Keratinocyte (primary cell): ENCODE measurements at regions not wholly inside any gene's neighbourhood (a gene's known extent, or its start where the extent isn't known, plus 50 kb on each side); places are given as distances from the start of the nearest gene placed in this dataset.

Source experiments
- DNase-seq: peaks from one replicate; pipeline ENCODE4 v3.0.0-alpha.2; 2011; ENCODE audit warnings: low read depth, missing footprints, low spot score
- FAIRE-seq: peaks from 2 replicates; lab custom pipeline; 2011; peaks lifted over from hg19 to GRCh38; lab: Jason Lieb, UNC
- H2AFZ ChIP-seq: 2 replicates; pipeline ENCODE4 v1.6.0; 2012; ENCODE audit warnings: low read length, control low read depth, inconsistent platforms; ENCODE audit not compliant: control insufficient read depth
- H3K27ac ChIP-seq: 2 replicates; pipeline ENCODE4 v1.5.1; 2011; ENCODE audit warnings: low read length; ENCODE audit not compliant: control insufficient read depth, insufficient read depth
- H3K27me3 ChIP-seq: 3 replicates; pipeline ENCODE4 v1.6.0; 2011; ENCODE audit warnings: low read length; ENCODE audit not compliant: control insufficient read depth, insufficient read depth; ENCODE audit errors: extremely low read depth
- H3K36me3 ChIP-seq, 2 experiments: 2 replicates in 1 of 2; 3 replicates in 1 of 2; pipeline ENCODE4 v1.5.1; 2011; ENCODE audit warnings: low read length in 2 of 2, mild to moderate bottlenecking in 1 of 2; ENCODE audit not compliant: control insufficient read depth in 2 of 2, insufficient read depth in 2 of 2; ENCODE audit errors: extremely low read depth in 1 of 2
- H3K4me1 ChIP-seq: 3 replicates; pipeline ENCODE4 v1.5.1; 2011; ENCODE audit warnings: low read length; ENCODE audit not compliant: control insufficient read depth, insufficient read depth; ENCODE audit errors: extremely low read depth
- H3K4me2 ChIP-seq: 3 replicates; pipeline ENCODE4 v1.6.0; 2011; ENCODE audit warnings: low read depth, low read length; ENCODE audit not compliant: control insufficient read depth, insufficient read depth; ENCODE audit errors: extremely low read depth
- H3K4me3 ChIP-seq, 3 experiments: fragments of 200-600 bp in 1 of 3; sonication (generic) in 1 of 3; 2 replicates in 2 of 3; 3 replicates in 1 of 3; pipeline ENCODE4 v1.5.1; 2011 to 2016; ENCODE audit warnings: low read length in 3 of 3, mild to moderate bottlenecking in 3 of 3, control low read depth in 2 of 3, inconsistent platforms in 1 of 3, low read depth in 1 of 3, mixed read lengths in 1 of 3, mixed run types in 1 of 3, moderate library complexity in 1 of 3; ENCODE audit not compliant: control insufficient read depth in 2 of 3, insufficient read depth in 2 of 3; ENCODE audit errors: extremely low read depth in 1 of 3
- H3K79me2 ChIP-seq: 2 replicates; pipeline ENCODE4 v1.6.0; 2012; ENCODE audit warnings: low read length; ENCODE audit not compliant: control insufficient read depth, insufficient read depth
- H3K9ac ChIP-seq: 3 replicates; pipeline ENCODE4 v1.6.0; 2011; ENCODE audit warnings: low read length; ENCODE audit not compliant: control insufficient read depth, insufficient read depth; ENCODE audit errors: extremely low read depth
- H3K9me1 ChIP-seq: 3 replicates; pipeline ENCODE4 v1.6.0; 2011; ENCODE audit warnings: low read length; ENCODE audit not compliant: control insufficient read depth, insufficient read depth; ENCODE audit errors: extremely low read depth
- H3K9me3 ChIP-seq: 2 replicates; pipeline ENCODE4 v1.5.1; 2012; ENCODE audit warnings: low read depth, low read length; ENCODE audit not compliant: control insufficient read depth
- H4K20me1 ChIP-seq: 3 replicates; pipeline ENCODE4 v1.6.0; 2011; ENCODE audit warnings: low read length; ENCODE audit not compliant: control insufficient read depth, insufficient read depth; ENCODE audit errors: extremely low read depth
- CTCF ChIP-seq, 3 experiments: IDR thresholded peaks in 1 of 3; conservative IDR thresholded peaks in 1 of 3; optimal IDR thresholded peaks in 1 of 3; 2 replicates in 2 of 3; 3 replicates in 1 of 3; pipeline versions ENCODE3 to v1.5.1; 2011; ENCODE audit warnings: low read length in 3 of 3, mild to moderate bottlenecking in 3 of 3, moderate library complexity in 2 of 3, control low read depth in 1 of 3, inconsistent platforms in 1 of 3; ENCODE audit not compliant: insufficient read depth in 2 of 3; ENCODE audit errors: extremely low read depth in 1 of 3
- EZH2 ChIP-seq: IDR thresholded peaks from one replicate; pipeline ENCODE4 v1.6.1; 2012; ENCODE audit warnings: inconsistent platforms, mild to moderate bottlenecking, low read length, moderate library complexity
- dilution Hi-C: fragments of 300-500 bp; cut with MboI; formaldehyde crosslinking; loops from one replicate; pipeline ENCODE4 v1.7.0; 2020; ENCODE audit warnings: low sequenced_read_pairs; ENCODE audit not compliant: extremely low pct_ligation_motif_present

- H3K79me2 ChIP-seq = no peaks in the 10 kb centered on the region
- FAIRE-seq (no peak), DNase-seq (no peak)
- no peak overlapping the region for H3K4me3 ChIP-seq
- H3K9me1 ChIP-seq = no peaks in the 10 kb centered on the region
- H3K4me1 ChIP-seq = no peaks in the 10 kb centered on the region
- H3K9me3 ChIP-seq = no peaks in the 10 kb centered on the region
- H2AFZ ChIP-seq = no peak overlapping the region
- no peak overlapping the region for H3K4me2 ChIP-seq
- no peaks in the 10 kb centered on the region for H4K20me1 ChIP-seq
- no peak overlapping the region for H3K27ac ChIP-seq
- no peak overlapping the region for H3K9ac ChIP-seq
- TF ChIP-seq CTCF (optimal IDR thresholded peaks at IDR 0.05 in 1 of 3, IDR thresholded peaks at IDR 0.05 in 1 of 3, conservative IDR thresholded peaks at IDR 0.05 in 1 of 3; ENCODE audit: extremely low read depth in 1 of 3, insufficient read depth in 2 of 3, low read length in 3 of 3) (no peak), EZH2 (no peak)
- dilution Hi-C loops = no loop called here
- no peaks in the 10 kb centered on the region for H3K36me3 ChIP-seq
- no peaks in the 10 kb centered on the region for H3K27me3 ChIP-seq
Observed at GRCh38 chr1:243964915-243965314, 86.2 kb upstream of the ZBTB18 start.

GRCh38 chr1:243963571-243963970 lies 87.5 kb upstream of the ZBTB18 start:
- no peaks in the 10 kb centered on the region for H3K9me3 ChIP-seq
- no peaks in the 10 kb centered on the region for H3K36me3 ChIP-seq
- dilution Hi-C loops = no loop called here
- H3K27me3 ChIP-seq = no peaks in the 10 kb centered on the region
- H2AFZ ChIP-seq = no peak overlapping the region
- no peak overlapping the region for H3K9ac ChIP-seq
- H3K27ac ChIP-seq = no peak overlapping the region
- H3K4me1 ChIP-seq = no peaks in the 10 kb centered on the region
- H3K9me1 ChIP-seq = no peaks in the 10 kb centered on the region
- H3K79me2 ChIP-seq = no peaks in the 10 kb centered on the region
- no peak overlapping the region for H3K4me3 ChIP-seq
- no peak for DNase-seq
- FAIRE-seq = no peak
- H4K20me1 ChIP-seq = no peaks in the 10 kb centered on the region
- H3K4me2 ChIP-seq = no peak overlapping the region
- TF ChIP-seq CTCF (optimal IDR thresholded peaks at IDR 0.05 in 1 of 3, IDR thresholded peaks at IDR 0.05 in 1 of 3, conservative IDR thresholded peaks at IDR 0.05 in 1 of 3; ENCODE audit: extremely low read depth in 1 of 3, insufficient read depth in 2 of 3, low read length in 3 of 3) (no peak), EZH2 (no peak)
